ENCODE measurements at regions not wholly inside any gene's neighbourhood (a gene's known extent, or its start where the extent isn't known, plus 50 kb on each side); places are given as distances from the start of the nearest gene placed in this dataset.

DNA sequence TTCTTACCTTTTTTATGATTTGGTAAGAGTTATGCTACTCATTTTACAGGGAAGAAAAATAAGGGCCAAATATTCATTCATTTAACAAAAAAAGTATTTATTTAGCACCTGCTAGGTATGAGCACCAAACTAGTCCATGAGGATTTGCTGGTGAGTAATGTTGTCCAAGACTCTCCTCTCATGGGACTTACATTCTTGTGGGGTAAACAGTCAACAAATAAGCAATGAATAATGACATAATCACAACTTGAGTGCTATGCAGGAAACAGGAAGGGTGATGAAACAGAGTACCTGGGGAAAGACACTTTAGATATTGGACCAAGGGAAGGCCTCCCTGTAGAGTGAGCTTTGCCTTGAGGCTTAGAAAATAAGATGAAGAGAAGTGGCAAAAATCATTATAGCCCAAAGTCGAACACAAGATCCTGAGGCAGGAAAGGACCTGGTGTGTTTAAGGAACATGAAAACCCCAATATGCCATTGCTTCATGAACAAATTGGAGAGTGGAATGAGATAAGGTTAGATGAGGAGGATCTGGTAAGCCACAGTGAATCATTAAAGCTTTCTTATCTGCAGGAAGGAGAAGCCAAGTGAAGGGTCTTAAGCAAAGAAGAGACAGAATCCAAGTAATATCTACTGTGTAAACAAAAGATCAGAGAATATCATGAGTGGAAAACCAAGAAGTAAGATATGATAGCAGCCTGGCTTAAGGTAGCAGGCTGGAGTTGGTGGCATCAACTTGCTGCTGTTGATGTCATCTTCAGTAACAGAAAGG is 294.5 kb upstream of the NBEA start:
- DNase-seq (ENCODE audit: low read depth in 1 of 2, low spot score in 1 of 2), result no peak
- Histone ChIP-seq H3K27ac (replicated peaks) (no peak overlapping the region), H3K27me3 (ENCODE audit: insufficient read depth, poor library complexity, severe bottlenecking) (no peaks in the 10 kb centered on the region), H3K4me3 (replicated peaks; ENCODE audit: insufficient read depth, low read length) (no peak overlapping the region)
- TF ChIP-seq, protein P1, sequence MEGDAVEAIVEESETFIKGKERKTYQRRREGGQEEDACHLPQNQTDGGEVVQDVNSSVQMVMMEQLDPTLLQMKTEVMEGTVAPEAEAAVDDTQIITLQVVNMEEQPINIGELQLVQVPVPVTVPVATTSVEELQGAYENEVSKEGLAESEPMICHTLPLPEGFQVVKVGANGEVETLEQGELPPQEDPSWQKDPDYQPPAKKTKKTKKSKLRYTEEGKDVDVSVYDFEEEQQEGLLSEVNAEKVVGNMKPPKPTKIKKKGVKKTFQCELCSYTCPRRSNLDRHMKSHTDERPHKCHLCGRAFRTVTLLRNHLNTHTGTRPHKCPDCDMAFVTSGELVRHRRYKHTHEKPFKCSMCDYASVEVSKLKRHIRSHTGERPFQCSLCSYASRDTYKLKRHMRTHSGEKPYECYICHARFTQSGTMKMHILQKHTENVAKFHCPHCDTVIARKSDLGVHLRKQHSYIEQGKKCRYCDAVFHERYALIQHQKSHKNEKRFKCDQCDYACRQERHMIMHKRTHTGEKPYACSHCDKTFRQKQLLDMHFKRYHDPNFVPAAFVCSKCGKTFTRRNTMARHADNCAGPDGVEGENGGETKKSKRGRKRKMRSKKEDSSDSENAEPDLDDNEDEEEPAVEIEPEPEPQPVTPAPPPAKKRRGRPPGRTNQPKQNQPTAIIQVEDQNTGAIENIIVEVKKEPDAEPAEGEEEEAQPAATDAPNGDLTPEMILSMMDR (IDR thresholded peaks at IDR 0.05; ENCODE audit: insufficient read depth, low read length), result no peak
- TF ChIP-seq, protein P2, sequence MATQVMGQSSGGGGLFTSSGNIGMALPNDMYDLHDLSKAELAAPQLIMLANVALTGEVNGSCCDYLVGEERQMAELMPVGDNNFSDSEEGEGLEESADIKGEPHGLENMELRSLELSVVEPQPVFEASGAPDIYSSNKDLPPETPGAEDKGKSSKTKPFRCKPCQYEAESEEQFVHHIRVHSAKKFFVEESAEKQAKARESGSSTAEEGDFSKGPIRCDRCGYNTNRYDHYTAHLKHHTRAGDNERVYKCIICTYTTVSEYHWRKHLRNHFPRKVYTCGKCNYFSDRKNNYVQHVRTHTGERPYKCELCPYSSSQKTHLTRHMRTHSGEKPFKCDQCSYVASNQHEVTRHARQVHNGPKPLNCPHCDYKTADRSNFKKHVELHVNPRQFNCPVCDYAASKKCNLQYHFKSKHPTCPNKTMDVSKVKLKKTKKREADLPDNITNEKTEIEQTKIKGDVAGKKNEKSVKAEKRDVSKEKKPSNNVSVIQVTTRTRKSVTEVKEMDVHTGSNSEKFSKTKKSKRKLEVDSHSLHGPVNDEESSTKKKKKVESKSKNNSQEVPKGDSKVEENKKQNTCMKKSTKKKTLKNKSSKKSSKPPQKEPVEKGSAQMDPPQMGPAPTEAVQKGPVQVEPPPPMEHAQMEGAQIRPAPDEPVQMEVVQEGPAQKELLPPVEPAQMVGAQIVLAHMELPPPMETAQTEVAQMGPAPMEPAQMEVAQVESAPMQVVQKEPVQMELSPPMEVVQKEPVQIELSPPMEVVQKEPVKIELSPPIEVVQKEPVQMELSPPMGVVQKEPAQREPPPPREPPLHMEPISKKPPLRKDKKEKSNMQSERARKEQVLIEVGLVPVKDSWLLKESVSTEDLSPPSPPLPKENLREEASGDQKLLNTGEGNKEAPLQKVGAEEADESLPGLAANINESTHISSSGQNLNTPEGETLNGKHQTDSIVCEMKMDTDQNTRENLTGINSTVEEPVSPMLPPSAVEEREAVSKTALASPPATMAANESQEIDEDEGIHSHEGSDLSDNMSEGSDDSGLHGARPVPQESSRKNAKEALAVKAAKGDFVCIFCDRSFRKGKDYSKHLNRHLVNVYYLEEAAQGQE (IDR thresholded peaks at IDR 0.05; ENCODE audit: insufficient replicate concordance, low read depth), result no peak
- TF ChIP-seq POLR2AphosphoS5 (IDR thresholded peaks at IDR 0.05; ENCODE audit: low read depth), result no peak
- TF ChIP-seq SPI1 (IDR thresholded peaks at IDR 0.05; ENCODE audit: borderline replicate concordance, low read depth), result no peak
- TF ChIP-seq GABPA (IDR thresholded peaks at IDR 0.05; ENCODE audit: low read depth), result no peak

DNA sequence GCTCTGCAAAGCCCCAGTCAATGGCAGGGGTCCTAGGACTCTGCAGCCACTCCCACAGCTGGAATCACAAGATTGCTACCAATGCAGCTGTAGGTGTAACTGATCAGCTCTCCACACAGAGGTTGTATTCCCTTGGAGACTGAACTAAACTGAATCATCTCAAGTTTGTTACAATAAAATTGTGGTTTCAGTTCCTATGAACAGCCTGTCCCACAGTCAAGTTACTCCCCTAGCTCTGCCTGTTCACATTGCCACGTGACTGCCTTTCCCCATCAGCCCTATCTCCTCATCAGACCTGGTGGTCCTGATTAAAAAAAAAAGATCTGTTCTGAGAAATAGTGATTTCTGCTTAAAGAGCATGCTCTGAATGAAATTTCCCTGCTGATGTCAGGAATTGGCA is 287.9 kb upstream of the NBEA start:
- H3K27ac ChIP-seq (replicated peaks), result no peak overlapping the region
- DNase-seq (ENCODE audit: low read depth in 1 of 2, low spot score in 1 of 2), result no peak
- H3K4me3 ChIP-seq (replicated peaks; ENCODE audit: insufficient read depth, low read length), result no peak overlapping the region
- TF ChIP-seq, protein P1 (IDR thresholded peaks at IDR 0.05; ENCODE audit: insufficient read depth, low read length), result no peak
- TF ChIP-seq, protein P2 (IDR thresholded peaks at IDR 0.05; ENCODE audit: insufficient replicate concordance, low read depth), result no peak
- TF ChIP-seq POLR2AphosphoS5 (IDR thresholded peaks at IDR 0.05; ENCODE audit: low read depth), result no peak
- H3K27me3 ChIP-seq (ENCODE audit: insufficient read depth, poor library complexity, severe bottlenecking), result no peaks in the 10 kb centered on the region

DNA sequence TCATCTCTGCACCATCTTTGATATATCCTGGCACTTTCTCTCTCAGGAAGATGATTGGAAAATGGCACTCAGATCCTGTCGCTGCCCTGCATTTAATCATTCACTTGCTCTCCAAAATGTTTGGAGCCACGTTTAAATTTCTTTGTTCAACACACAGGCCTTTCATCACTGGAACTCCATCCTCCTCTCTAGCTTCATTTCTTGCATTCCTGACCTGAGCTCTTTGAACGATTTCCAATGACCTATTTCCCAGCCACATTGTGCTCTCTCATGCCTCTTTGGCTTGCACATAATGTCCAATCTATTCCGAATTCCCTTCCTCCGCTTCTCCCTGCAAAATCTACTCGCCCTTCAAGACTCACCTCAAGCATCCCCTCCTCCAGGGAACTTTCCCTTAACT is 287.4 kb upstream of the NBEA start:
- no peaks in the 10 kb centered on the region for H3K27me3 ChIP-seq (ENCODE audit: insufficient read depth, poor library complexity, severe bottlenecking)
- no peak overlapping the region for H3K27ac ChIP-seq (replicated peaks)
- TF ChIP-seq, protein P2 (IDR thresholded peaks at IDR 0.05; ENCODE audit: insufficient replicate concordance, low read depth), result no peak
- no peak for TF ChIP-seq GABPA (IDR thresholded peaks at IDR 0.05; ENCODE audit: low read depth)
- no peak for TF ChIP-seq SPI1 (IDR thresholded peaks at IDR 0.05; ENCODE audit: borderline replicate concordance, low read depth)
- TF ChIP-seq, protein P1 (IDR thresholded peaks at IDR 0.05; ENCODE audit: insufficient read depth, low read length), result no peak
- TF ChIP-seq POLR2AphosphoS5 (IDR thresholded peaks at IDR 0.05; ENCODE audit: low read depth), result no peak
- H3K4me3 ChIP-seq (replicated peaks; ENCODE audit: insufficient read depth, low read length), result no peak overlapping the region
- no peak for DNase-seq (ENCODE audit: low read depth in 1 of 2, low spot score in 1 of 2)

Data from HL-60 (cell line).